Tibial nerve (tissue), 4 donors: ENCODE measurements at regions not wholly inside any gene's neighbourhood (a gene's known extent, or its start where the extent isn't known, plus 50 kb on each side); places are given as distances from the start of the nearest gene placed in this dataset.

ENCODE experiments used
- CTCF ChIP-seq, 5 experiments: fragments of 200-600 bp in 3 of 5; fragments of 450-650 bp in 2 of 5; sonication (generic) in 3 of 5; IDR thresholded peaks; one replicate each; pipeline ENCODE4 v1.5.1; 2016 to 2019; ENCODE audit warnings: antibody characterized with exemption in 5 of 5, mild to moderate bottlenecking in 3 of 5, moderate library complexity in 2 of 5
- EP300 ChIP-seq, 2 donors: sonication (generic); formaldehyde crosslinking; IDR thresholded peaks; one replicate each; pipeline ENCODE4 v1.6.1; 2017; ENCODE audit warnings: antibody characterized with exemption in 2 of 2, mild to moderate bottlenecking in 1 of 2
- POLR2A ChIP-seq, 2 donors: fragments of 450-650 bp; IDR thresholded peaks; one replicate each; pipeline ENCODE4 v1.6.1; 2017; ENCODE audit warnings: antibody characterized with exemption in 2 of 2, mild to moderate bottlenecking in 2 of 2, moderate library complexity in 2 of 2

DNA sequence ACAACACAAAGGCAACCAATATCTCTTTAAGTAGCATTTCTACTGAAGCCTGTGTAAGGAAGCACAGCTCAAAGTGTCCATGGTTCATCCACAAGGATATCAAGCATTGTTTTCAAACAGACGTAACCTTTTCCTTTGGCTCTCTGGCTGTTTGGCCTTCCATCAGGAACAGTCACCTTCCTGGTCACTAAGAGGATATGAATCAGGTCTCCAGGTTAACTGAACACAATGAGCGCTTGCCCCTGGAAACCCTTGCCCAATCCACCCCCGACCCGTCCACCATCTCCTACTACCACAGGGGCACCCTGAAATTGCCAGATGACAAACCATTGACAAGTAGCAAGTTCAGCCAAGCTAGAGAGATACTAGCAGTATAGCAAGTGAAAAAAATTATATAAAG, 114.4 kb upstream of the COL21A1 start:
- TF ChIP-seq CTCF (IDR thresholded peaks at IDR 0.05), result no peak
- no peak for TF ChIP-seq POLR2A (IDR thresholded peaks at IDR 0.05)
- TF ChIP-seq EP300 (IDR thresholded peaks at IDR 0.05), result peak in 1 of 2 donors; percentile 41
